Upper lobe of left lung (tissue), 4 donors: ENCODE measurements at regions not wholly inside any gene's neighbourhood (a gene's known extent, or its start where the extent isn't known, plus 50 kb on each side); places are given as distances from the start of the nearest gene placed in this dataset.

Source experiments
- CTCF ChIP-seq, 6 experiments: fragments of 450-650 bp in 4 of 6; fragments of 200-600 bp in 2 of 6; sonication (generic) in 2 of 6; IDR thresholded peaks; one replicate each; pipeline ENCODE4 v1.5.1; 2016 to 2019; ENCODE audit warnings: antibody characterized with exemption in 6 of 6
- POLR2A ChIP-seq, 4 donors: fragments of 450-650 bp; IDR thresholded peaks; one replicate each; pipeline ENCODE4 v1.5.1; 2016 to 2017; ENCODE audit warnings: antibody characterized with exemption in 4 of 4, mild to moderate bottlenecking in 2 of 4
- POLR2AphosphoS5 ChIP-seq, 2 donors: sonication (generic); formaldehyde crosslinking; IDR thresholded peaks; one replicate each; pipeline ENCODE4 v1.5.1; 2017; ENCODE audit warnings: antibody characterized with exemption in 2 of 2

GRCh38 chr12:131353376-131353775 lies 357.5 kb upstream of the SFSWAP start:
- TF ChIP-seq POLR2A (IDR thresholded peaks at IDR 0.05) (no peak), CTCF (IDR thresholded peaks at IDR 0.05) (no peak), POLR2AphosphoS5 (IDR thresholded peaks at IDR 0.05) (no peak)
